Mesodermal cell (in vitro differentiated cells): ENCODE measurements at regions not wholly inside any gene's neighbourhood (a gene's known extent, or its start where the extent isn't known, plus 50 kb on each side); places are given as distances from the start of the nearest gene placed in this dataset.

ENCODE experiments used
- H3K27ac ChIP-seq: 2 replicates; pipeline ENCODE4 v1.7.0; 2013; ENCODE audit warnings: mild to moderate bottlenecking, low read depth, low read length, moderate library complexity; ENCODE audit not compliant: severe bottlenecking
- H3K36me3 ChIP-seq: 2 replicates; pipeline ENCODE4 v1.7.1; 2013; ENCODE audit warnings: mild to moderate bottlenecking, low read length, moderate library complexity; ENCODE audit not compliant: control insufficient read depth, insufficient read depth
- H3K4me1 ChIP-seq: one replicate; pipeline ENCODE4 v1.7.1; 2013; ENCODE audit warnings: mild to moderate bottlenecking, low read length; ENCODE audit not compliant: insufficient read depth, control insufficient read depth, poor library complexity, severe bottlenecking
- H3K4me3 ChIP-seq: 2 replicates; pipeline ENCODE4 v1.7.0; 2013; ENCODE audit warnings: low read length, control low read depth, mild to moderate bottlenecking; ENCODE audit not compliant: insufficient read depth, poor library complexity, severe bottlenecking; ENCODE audit errors: extremely low read depth
- H3K9me3 ChIP-seq: 2 replicates; pipeline ENCODE4 v1.7.1; 2013; ENCODE audit warnings: mild to moderate bottlenecking, low read length, moderate library complexity; ENCODE audit not compliant: control insufficient read depth
- WGBS, 2 experiments: methylation state at CpG; one replicate each; pipeline ENCODE4 v1.1.5; 2013; ENCODE audit warnings: missing lambda C conversion rate in 2 of 2; ENCODE audit not compliant: insufficient coverage in 2 of 2; 5-methylcytosine and 5-hydroxymethylcytosine counted together

DNA sequence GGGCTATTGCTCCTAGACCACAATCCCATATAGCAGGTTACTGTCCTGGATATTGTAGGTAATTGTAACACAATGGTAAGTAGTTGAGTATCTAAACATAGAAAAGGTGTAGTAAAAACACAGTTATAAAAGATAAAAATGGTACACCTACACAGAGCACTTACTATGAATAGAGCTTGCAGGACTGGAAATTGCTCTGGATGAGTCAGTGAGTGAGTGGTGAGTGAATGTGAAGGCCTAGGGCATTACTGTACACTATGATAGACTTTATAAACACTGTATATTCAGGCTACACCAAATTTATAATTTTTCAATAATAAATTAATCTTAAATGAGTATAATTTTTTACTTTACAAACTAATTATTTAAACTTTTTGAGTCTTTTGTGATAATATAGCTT lies 425.7 kb downstream of the PABPC4L start:
- Histone ChIP-seq H3K4me1 (no peaks in the 10 kb centered on the region), H3K27ac (no peak overlapping the region), H3K4me3 (no peak overlapping the region), H3K9me3 (peaks cover 4% of the 10 kb centered on the region), H3K36me3 (no peaks in the 10 kb centered on the region)

DNA sequence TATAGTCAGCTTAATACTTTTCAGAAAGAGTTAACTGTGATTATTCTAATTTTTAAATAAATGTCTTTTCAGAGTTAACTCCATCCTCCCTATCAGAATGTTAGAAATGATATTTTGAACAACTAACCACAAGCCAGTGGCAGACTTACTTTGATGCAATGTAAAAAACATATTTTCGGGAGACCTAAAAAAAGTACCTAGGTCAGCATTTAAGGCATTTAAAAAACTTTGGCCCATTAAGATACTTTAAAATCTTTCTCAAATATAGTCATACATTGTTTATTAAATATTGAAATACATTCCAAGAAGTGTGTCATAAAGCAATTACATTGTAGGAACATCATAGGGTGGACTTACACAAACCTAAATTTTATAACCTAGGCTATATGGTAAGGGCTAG lies 426.1 kb downstream of the PABPC4L start:
- H3K4me3 ChIP-seq: no peak overlapping the region
- no CpG with 5 or more reads among the region's 1 CpG for WGBS, 2 experiments
- no peaks in the 10 kb centered on the region for H3K36me3 ChIP-seq
- H3K4me1 ChIP-seq: no peaks in the 10 kb centered on the region
- no peak overlapping the region for H3K27ac ChIP-seq
- H3K9me3 ChIP-seq: peaks cover 4% of the 10 kb centered on the region

DNA sequence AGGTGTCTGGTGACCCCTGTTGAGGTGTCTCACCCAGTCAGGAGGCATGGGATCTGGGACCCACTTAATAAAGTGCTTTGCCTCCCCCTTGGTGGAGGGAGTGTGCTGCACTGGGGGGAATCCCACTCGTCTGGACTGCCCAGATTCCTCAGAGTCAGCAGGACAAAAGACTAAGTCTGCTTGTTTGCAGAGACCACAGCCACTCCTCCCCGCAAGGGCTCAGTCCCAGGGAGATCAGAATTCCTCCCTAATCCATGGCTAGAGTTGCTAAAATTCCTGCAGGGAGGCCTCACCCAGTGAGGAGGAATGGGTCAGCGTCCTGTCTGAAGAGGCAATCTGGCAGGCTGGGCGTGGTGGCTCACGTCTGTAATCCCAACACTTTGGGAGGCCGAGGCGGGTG lies 442.2 kb downstream of the PABPC4L start:
- Histone ChIP-seq H3K27ac (no peak overlapping the region), H3K36me3 (no peaks in the 10 kb centered on the region), H3K4me1 (no peaks in the 10 kb centered on the region), H3K4me3 (no peak overlapping the region), H3K9me3 (no peaks in the 10 kb centered on the region)
- WGBS, 2 experiments: 71 to 90% methylated on average over 5 of the region's 7 CpGs

DNA sequence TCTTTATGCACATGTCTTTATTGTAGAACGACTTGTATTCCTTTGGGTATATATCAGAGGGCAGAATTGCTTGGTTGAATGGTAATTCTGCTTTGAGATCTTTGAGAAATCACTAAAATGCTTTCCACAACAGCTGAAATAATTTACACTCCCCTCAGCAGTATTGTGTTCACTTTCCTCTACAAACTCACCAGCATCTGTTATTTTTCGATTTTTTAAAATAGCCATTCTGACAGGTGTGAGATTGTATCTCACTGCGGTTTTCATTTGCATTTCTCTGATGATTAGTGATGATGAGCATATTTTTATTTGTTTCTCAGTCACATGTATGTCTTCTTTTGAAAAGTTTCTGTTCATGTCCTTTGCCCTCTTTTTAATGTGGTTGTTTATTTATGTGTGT lies 459.8 kb downstream of the PABPC4L start:
- Histone ChIP-seq H3K4me1 (no peaks in the 10 kb centered on the region), H3K27ac (no peak overlapping the region), H3K4me3 (no peak overlapping the region), H3K36me3 (no peaks in the 10 kb centered on the region), H3K9me3 (no peaks in the 10 kb centered on the region)
- 67 to 100% methylated on average over 1 of the region's 3 CpGs for WGBS, 2 experiments

DNA sequence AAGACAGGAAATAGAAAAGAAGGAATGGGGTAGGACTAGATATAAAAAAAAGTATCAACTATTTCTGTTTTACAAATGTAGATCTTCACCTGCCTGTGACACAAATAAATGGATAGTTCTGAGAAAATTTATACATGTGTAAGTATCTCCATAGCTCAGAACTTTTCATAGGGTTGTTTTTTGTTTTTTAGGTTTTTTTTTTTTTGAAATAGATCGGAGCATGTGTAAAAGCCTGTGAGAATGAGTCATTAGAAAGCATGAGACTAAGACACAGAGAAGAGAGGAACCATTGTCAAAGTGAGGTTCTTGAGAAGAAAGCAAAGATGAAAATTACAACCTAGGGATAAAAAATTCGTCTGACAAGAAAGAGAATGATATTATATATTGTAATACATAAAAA lies 481.6 kb downstream of the PABPC4L start:
- 91% methylated on average over 1 of the region's 2 CpGs; no CpG with 5 or more reads in 1 of the 2 experiments for WGBS, 2 experiments
- H3K4me3 ChIP-seq: no peak overlapping the region

DNA sequence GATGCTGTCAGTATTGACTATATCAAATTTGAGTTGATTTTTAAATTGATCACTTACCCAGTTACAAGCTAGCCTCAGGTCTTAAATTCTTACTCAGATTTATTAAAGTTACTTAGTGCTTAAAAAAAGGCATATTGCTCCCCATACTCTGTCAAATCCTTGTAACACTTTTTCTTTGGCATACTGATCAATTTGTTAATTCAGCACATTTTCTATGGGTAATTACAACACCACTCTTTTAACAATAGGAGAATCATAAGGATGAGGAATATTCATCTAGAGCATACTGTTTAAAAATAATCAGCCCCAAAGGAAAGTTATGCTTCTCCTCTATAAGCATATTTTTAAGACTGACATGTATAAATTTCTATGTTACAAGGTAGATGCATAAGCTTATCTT lies 482.5 kb downstream of the PABPC4L start:
- Histone ChIP-seq H3K4me3 (no peak overlapping the region), H3K36me3 (no peaks in the 10 kb centered on the region), H3K9me3 (no peaks in the 10 kb centered on the region), H3K27ac (no peak overlapping the region), H3K4me1 (no peaks in the 10 kb centered on the region)

More for the DNA sequence above, 481.6 kb downstream of the PABPC4L start:
- no peak overlapping the region for H3K27ac ChIP-seq
- no peaks in the 10 kb centered on the region for H3K36me3 ChIP-seq
- H3K9me3 ChIP-seq: no peaks in the 10 kb centered on the region
- H3K4me1 ChIP-seq: no peaks in the 10 kb centered on the region

DNA sequence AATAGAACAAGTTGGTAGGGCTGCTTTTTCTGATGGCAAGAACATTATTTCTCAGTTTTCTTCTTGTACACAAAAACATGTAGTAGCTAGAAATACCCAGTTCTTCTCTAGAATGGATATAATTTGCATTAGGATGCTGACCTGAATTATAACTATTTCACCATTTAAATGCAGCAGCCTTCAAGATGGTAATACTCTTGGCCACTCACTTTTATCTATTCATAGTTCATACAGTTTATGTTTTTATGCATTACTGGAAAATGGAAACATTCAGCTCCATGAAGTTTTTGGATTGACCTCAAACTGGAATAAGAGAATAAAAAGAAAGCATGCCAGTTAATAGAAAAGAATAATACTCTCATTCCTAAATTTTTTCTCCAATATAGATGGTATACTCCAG lies 487.4 kb downstream of the PABPC4L start:
- Histone ChIP-seq H3K27ac (no peak overlapping the region), H3K4me1 (no peaks in the 10 kb centered on the region), H3K4me3 (no peak overlapping the region), H3K36me3 (no peaks in the 10 kb centered on the region), H3K9me3 (no peaks in the 10 kb centered on the region)

DNA sequence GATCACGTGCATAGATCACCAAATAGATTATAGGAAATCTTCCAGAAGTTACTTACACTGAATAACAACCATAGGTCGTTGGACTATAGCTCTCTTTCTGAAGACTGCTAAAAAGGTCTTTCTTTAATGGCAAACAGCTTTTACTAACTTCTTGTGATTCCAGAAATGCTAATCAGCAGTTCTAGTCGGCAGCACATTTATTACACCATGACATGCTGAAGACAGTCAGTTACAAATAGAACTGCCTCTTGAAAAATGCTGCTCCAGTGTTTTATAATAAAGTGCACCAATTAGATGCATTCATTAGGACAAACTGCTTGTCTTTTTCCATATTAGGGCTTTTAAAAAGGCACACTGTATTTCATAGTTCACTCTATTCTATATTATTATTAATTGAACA lies 488.2 kb downstream of the PABPC4L start:
- Histone ChIP-seq H3K4me1 (no peaks in the 10 kb centered on the region), H3K4me3 (no peak overlapping the region), H3K27ac (no peak overlapping the region), H3K9me3 (no peaks in the 10 kb centered on the region), H3K36me3 (no peaks in the 10 kb centered on the region)
- WGBS, 2 experiments: 82 to 90% methylated on average over 2 of the region's 3 CpGs

DNA sequence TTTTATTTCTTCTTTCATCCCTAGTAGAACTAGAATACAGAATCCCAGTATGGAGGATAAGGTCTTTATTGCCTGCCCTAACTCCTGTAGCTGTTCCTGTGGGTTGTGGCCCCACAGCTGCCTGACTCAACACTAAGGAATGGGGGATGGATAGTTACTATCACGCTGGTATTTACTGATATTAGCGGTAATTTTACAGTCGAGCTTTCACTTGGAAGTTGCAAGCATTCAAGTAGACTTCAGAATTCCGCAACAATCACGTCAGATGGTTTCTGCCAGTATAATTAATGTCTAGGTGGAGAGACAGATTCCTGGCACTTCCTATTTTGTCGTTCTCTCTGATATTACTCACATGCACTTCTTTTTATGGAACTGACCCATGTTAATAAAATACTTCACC lies 489.8 kb downstream of the PABPC4L start:
- Histone ChIP-seq H3K9me3 (no peaks in the 10 kb centered on the region), H3K36me3 (no peaks in the 10 kb centered on the region), H3K4me1 (no peaks in the 10 kb centered on the region), H3K27ac (no peak overlapping the region), H3K4me3 (no peak overlapping the region)
- WGBS, 2 experiments: 67% methylated on average over 2 of the region's 6 CpGs; no CpG with 5 or more reads in 1 of the 2 experiments

DNA sequence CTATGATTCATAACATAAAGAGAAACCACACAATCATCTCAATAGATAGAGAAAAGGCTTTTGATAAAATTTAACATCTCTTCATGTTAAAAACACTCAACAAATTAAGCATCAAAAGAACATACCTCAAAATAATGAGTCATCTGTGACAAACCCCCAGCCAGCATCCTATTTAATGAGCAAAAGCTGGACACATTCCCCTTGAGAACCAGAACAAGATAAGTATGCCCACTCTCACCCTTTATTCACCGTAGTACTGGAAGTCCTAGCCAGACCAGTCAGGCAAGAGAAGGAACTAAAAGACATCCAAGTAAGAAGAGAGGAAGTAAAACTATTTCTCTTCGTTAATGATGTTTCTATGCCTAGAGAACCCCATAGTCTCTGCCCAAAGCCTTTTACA lies 507.2 kb downstream of the PABPC4L start:
- Histone ChIP-seq H3K4me1 (no peaks in the 10 kb centered on the region), H3K9me3 (no peaks in the 10 kb centered on the region), H3K4me3 (no peak overlapping the region), H3K27ac (no peak overlapping the region), H3K36me3 (no peaks in the 10 kb centered on the region)
- WGBS, 2 experiments: no CpG with 5 or more reads among the region's 2 CpGs

DNA sequence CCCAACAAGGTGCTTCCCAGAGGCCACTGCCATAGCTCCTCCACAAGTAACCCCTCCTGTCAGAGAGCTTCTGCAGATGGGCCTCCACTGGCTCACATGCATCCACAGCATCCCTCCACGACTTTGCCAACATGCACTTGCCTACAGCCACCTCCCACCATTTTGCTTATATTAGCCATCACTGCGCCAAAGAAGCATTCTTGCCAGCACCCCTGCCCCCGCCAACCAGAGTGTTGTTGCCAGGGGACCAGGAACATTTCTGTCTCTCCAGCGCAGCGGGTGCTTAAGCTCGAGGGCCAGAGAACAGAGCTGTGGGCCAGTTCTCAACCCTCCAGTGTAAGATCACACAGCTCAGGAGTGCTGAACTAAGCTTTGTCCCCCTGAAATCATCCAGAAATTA lies 517.6 kb downstream of the PABPC4L start:
- no peak overlapping the region for H3K4me3 ChIP-seq
- 78 to 92% methylated on average over 4 to 5 of the region's 6 CpGs for WGBS, 2 experiments
- no peaks in the 10 kb centered on the region for H3K4me1 ChIP-seq
- H3K27ac ChIP-seq: no peak overlapping the region
- no peaks in the 10 kb centered on the region for H3K9me3 ChIP-seq
- H3K36me3 ChIP-seq: no peaks in the 10 kb centered on the region
